ENCODE measurements at regions not wholly inside any gene's neighbourhood (a gene's known extent, or its start where the extent isn't known, plus 50 kb on each side); places are given as distances from the start of the nearest gene placed in this dataset.

DNA sequence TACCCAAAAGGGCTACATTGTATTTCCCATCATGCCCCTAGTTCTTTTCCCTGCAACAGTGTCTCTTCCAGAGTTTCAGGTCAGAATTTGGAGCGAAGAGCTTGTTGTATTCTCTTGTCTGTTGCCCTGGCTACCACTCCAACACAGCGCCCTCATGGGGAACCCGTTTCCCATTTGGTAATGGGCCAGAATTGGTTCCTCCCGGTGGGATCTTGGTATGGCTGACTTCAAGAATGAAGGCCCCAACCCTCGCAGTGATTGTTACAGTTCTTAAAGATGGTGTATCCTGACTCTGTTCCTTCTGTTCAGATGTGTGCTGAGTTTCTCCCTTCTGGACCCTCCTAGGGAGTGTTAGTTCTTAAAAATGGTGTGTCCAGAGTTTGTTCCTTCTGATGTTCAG, 110.5 kb upstream of the ZNF32 start:
- TF ChIP-seq, protein P1, sequence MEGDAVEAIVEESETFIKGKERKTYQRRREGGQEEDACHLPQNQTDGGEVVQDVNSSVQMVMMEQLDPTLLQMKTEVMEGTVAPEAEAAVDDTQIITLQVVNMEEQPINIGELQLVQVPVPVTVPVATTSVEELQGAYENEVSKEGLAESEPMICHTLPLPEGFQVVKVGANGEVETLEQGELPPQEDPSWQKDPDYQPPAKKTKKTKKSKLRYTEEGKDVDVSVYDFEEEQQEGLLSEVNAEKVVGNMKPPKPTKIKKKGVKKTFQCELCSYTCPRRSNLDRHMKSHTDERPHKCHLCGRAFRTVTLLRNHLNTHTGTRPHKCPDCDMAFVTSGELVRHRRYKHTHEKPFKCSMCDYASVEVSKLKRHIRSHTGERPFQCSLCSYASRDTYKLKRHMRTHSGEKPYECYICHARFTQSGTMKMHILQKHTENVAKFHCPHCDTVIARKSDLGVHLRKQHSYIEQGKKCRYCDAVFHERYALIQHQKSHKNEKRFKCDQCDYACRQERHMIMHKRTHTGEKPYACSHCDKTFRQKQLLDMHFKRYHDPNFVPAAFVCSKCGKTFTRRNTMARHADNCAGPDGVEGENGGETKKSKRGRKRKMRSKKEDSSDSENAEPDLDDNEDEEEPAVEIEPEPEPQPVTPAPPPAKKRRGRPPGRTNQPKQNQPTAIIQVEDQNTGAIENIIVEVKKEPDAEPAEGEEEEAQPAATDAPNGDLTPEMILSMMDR (IDR thresholded peaks at IDR 0.05; ENCODE audit: insufficient read depth, low read depth, low read length, missing control alignments): no peak
- DNase-seq (ENCODE audit: low read depth): no peak
- H3K4me3 ChIP-seq (ENCODE audit: low read length): no peak overlapping the region

DNA sequence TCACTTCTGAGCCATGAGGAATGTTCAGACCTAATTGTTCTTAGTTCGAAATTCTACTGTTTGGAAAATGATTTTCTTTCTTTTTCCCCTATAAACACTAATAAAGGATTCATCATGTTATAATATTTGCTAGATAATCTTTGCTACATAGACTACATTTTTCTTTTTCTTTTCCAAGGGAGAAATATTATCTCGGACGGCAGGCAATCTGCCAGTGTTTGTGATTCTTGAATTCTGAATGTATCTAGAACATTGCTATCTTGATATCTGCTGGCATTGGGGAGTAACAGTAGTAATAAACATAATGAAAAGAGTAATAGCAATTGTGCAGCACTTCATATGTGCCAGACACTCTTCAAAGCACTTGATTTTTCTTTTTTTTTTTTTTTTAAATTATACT, 107.7 kb upstream of the ZNF32 start:
- DNase-seq (ENCODE audit: low read depth): no peak
- TF ChIP-seq, protein P1 (IDR thresholded peaks at IDR 0.05; ENCODE audit: insufficient read depth, low read depth, low read length, missing control alignments): no peak

DNA sequence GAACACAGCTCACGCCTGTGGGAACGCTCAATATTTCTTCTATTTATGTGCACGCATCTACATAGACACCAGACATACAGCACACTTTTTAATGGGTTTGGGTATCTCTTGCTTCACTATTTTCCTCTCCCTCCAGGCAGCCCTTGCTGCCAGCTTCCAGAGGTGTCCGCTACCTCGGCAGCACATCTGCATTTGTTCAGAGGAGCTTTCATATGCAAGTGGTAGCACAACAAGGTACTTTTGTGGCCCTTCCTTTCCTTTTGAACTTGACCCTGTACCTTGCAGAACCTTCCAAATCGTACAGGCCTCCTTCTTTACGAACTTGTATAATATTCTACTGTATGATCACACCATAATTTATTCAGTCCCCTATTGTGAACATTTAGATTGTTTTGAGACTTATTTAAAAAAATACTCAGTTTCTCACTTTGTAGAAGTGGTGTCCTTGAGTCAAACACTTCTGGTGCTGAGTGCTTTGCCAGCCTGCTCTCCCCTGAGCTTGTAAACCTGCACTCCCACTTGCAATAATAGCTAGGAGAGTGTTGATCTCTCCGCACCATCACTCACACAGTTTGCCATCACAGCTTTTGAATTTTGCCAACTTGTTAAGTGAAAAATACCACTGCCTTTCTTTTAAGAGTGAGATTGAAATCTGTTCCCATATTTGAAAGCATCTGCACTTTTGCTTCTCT, 106.0 kb upstream of the ZNF32 start:
- no peak overlapping the region for H3K4me3 ChIP-seq (ENCODE audit: low read length)
- DNase-seq (ENCODE audit: low read depth): no peak
- TF ChIP-seq, protein P1 (IDR thresholded peaks at IDR 0.05; ENCODE audit: insufficient read depth, low read depth, low read length, missing control alignments): no peak

More for the DNA sequence above, 107.7 kb upstream of the ZNF32 start:
- H3K4me3 ChIP-seq (ENCODE audit: low read length): no peak overlapping the region

DNA sequence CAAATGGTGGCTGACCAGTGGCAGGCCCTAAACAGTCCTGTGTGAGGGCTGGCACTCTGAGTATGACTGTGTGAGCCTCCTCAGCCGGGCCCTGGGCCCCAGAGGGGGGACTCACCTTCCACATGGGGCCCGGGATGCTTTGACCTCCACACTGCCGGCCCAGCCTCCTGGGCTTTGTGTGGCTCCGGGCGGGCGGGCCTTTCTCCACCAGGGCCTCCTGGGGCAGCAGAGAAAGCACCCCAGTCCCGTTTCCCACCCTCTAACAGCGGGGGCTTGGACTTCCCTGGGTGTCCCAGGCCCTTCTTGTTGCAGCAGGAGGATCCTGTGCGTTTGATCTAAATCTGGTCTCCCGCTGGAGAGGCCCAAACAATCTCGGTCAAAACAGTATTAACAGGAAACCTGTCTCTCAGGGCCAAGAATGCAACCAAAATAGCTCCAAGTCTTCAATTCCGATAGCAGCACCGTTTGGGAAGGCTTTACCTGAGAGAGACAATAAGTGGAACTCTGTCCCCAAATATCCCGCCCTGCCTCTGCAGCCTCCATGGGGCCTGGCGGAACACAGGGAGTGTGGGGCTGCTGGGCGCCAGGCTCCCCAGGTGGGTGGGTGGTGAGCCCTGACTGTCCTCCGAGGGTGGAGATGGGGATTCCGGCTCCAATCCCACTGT, 104.8 kb upstream of the ZNF32 start:
- no peak overlapping the region for H3K4me3 ChIP-seq (ENCODE audit: low read length)
- DNase-seq (ENCODE audit: low read depth): no peak
- TF ChIP-seq, protein P1 (IDR thresholded peaks at IDR 0.05; ENCODE audit: insufficient read depth, low read depth, low read length, missing control alignments): no peak

DNA sequence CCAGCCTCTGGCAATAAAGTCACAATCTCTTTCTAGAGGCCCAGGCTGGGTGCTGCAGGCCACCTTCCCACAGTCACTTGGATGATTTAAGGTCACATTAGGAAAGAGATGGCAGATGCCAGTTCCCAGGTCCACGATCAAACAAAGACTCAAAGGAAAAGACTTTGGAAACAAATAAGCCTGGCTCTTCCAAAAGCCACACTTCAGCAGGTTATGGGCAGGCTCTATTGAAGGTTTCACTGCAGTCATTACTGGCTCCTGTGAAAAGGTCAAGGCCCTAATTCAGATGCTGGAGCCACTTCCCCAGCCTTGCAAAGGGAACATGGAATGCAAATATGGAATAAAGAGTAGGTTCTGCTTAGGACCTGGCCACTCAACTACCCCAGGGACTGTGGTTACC, 104.0 kb upstream of the ZNF32 start:
- TF ChIP-seq, protein P1 (IDR thresholded peaks at IDR 0.05; ENCODE audit: insufficient read depth, low read depth, low read length, missing control alignments): no peak

DNA sequence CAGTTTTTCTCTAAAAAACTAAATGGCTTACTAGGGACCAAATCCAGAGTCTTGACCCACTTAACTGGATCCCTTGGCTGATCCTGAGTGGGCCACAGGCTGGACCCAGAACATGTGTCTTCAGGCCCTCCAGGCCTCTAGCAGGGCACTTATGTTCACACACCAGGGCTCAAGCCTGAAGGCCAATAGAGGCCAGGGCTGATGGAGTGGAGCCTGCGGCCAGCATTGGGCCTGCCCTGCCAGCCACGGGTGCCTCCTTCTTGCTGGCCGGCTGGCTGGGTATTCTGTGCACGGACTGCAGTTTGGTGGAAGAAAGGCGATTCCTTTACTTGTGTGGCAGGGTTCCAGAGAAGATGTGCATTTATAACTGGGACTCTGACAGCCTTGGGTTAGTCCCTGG, 103.0 kb upstream of the ZNF32 start:
- H3K4me3 ChIP-seq (ENCODE audit: low read length): no peak overlapping the region
- TF ChIP-seq, protein P1 (IDR thresholded peaks at IDR 0.05; ENCODE audit: insufficient read depth, low read depth, low read length, missing control alignments): no peak
- DNase-seq (ENCODE audit: low read depth): no peak

More for the DNA sequence above, 104.0 kb upstream of the ZNF32 start:
- no peak overlapping the region for H3K4me3 ChIP-seq (ENCODE audit: low read length)
- DNase-seq (ENCODE audit: low read depth): no peak

Data from epithelial cell of esophagus (primary cell).